ENCODE measurements at regions not wholly inside any gene's neighbourhood (a gene's known extent, or its start where the extent isn't known, plus 50 kb on each side); places are given as distances from the start of the nearest gene placed in this dataset.

DNA sequence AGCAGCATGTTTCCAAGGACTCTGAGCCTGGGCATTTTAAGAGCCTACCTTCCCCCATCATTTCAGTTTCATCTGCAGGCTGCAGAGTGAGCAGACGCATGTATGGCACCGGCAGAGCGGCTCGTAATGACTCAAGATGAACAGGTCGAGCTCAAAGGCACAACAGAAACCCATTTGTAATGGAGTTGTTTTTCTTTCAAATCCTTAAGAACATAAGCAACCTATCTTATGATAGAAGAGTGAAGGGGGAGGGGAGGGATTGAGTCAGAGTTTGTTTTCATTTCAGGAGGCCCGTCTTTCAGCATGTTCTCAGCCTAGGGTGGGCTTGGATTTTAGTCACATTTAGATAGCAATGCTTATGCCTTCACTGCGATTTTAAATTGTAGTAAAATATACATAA lies 54.9 kb upstream of the CISTR start:
- TF ChIP-seq CTCF (IDR thresholded peaks at IDR 0.05), result no peak
- TF ChIP-seq POLR2A (IDR thresholded peaks at IDR 0.05), result no peak

Data from right lobe of liver (tissue), 4 donors.